ENCODE measurements at regions not wholly inside any gene's neighbourhood (a gene's known extent, or its start where the extent isn't known, plus 50 kb on each side); places are given as distances from the start of the nearest gene placed in this dataset.

DNA sequence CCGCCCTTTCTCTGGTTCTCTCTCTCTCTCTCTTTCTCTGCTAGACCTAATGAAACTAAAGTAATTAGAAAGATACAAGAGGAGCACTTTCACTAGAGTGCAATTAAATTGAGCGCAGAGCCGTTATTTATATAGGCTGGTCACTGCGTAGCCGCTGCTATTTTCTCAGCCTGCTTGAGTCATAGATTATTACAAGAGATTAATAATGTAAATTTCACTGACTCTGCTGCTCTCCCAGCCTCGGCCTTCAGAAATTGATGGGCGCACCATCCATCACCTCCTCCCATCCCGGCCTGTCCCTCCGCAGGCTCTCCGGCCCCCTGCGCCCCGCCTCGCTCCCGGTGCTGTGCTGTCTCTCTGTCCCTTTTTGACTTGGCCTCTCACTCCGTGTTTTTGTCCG lies 268.0 kb upstream of the MVB12B start:
- H3K4me2 ChIP-seq = no peak overlapping the region
- no peak overlapping the region for H3K9ac ChIP-seq
- H3K27ac ChIP-seq = no peak overlapping the region
- TF ChIP-seq, protein P1, sequence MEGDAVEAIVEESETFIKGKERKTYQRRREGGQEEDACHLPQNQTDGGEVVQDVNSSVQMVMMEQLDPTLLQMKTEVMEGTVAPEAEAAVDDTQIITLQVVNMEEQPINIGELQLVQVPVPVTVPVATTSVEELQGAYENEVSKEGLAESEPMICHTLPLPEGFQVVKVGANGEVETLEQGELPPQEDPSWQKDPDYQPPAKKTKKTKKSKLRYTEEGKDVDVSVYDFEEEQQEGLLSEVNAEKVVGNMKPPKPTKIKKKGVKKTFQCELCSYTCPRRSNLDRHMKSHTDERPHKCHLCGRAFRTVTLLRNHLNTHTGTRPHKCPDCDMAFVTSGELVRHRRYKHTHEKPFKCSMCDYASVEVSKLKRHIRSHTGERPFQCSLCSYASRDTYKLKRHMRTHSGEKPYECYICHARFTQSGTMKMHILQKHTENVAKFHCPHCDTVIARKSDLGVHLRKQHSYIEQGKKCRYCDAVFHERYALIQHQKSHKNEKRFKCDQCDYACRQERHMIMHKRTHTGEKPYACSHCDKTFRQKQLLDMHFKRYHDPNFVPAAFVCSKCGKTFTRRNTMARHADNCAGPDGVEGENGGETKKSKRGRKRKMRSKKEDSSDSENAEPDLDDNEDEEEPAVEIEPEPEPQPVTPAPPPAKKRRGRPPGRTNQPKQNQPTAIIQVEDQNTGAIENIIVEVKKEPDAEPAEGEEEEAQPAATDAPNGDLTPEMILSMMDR (conservative IDR thresholded peaks at IDR 0.05; ENCODE audit: low read depth, low read length) = no peak
- no peaks in the 10 kb centered on the region for H4K20me1 ChIP-seq (ENCODE audit: insufficient read depth)
- no peak overlapping the region for H2AFZ ChIP-seq (ENCODE audit: low read depth)
- no peaks in the 10 kb centered on the region for H3K36me3 ChIP-seq (ENCODE audit: insufficient read depth)
- no peaks in the 10 kb centered on the region for H3K27me3 ChIP-seq (ENCODE audit: insufficient read depth, low read depth)
- H3K4me3 ChIP-seq (IDR thresholded peaks at IDR 0.05; ENCODE audit: insufficient read depth, low read depth, low read length) = no peak overlapping the region
- no peaks in the 10 kb centered on the region for H3K4me1 ChIP-seq (ENCODE audit: low read depth, poor library complexity, severe bottlenecking)
- no peaks in the 10 kb centered on the region for H3K79me2 ChIP-seq (ENCODE audit: insufficient read depth, low read depth)

GRCh38 chr9:126061575-126061974 lies 265.1 kb upstream of the MVB12B start:
- no peak overlapping the region for H3K27ac ChIP-seq
- no peaks in the 10 kb centered on the region for H3K27me3 ChIP-seq (ENCODE audit: insufficient read depth, low read depth)
- H2AFZ ChIP-seq (ENCODE audit: low read depth) = no peak overlapping the region
- TF ChIP-seq, protein P1 (conservative IDR thresholded peaks at IDR 0.05; ENCODE audit: low read depth, low read length) = no peak
- no peak overlapping the region for H3K4me3 ChIP-seq (IDR thresholded peaks at IDR 0.05; ENCODE audit: insufficient read depth, low read depth, low read length)
- no peak overlapping the region for H3K9ac ChIP-seq
- no peaks in the 10 kb centered on the region for H3K4me1 ChIP-seq (ENCODE audit: low read depth, poor library complexity, severe bottlenecking)
- no peaks in the 10 kb centered on the region for H4K20me1 ChIP-seq (ENCODE audit: insufficient read depth)
- H3K4me2 ChIP-seq = no peak overlapping the region
- H3K36me3 ChIP-seq (ENCODE audit: insufficient read depth) = no peaks in the 10 kb centered on the region
- no peaks in the 10 kb centered on the region for H3K79me2 ChIP-seq (ENCODE audit: insufficient read depth, low read depth)

- Histone ChIP-seq H3K9ac (no peak overlapping the region), H3K27me3 (ENCODE audit: insufficient read depth, low read depth) (no peaks in the 10 kb centered on the region), H3K4me2 (no peak overlapping the region), H3K4me1 (ENCODE audit: low read depth, poor library complexity, severe bottlenecking) (no peaks in the 10 kb centered on the region), H3K79me2 (ENCODE audit: insufficient read depth, low read depth) (no peaks in the 10 kb centered on the region), H3K4me3 (IDR thresholded peaks at IDR 0.05; ENCODE audit: insufficient read depth, low read depth, low read length) (no peak overlapping the region), H3K27ac (no peak overlapping the region), H4K20me1 (ENCODE audit: insufficient read depth) (no peaks in the 10 kb centered on the region), H3K36me3 (ENCODE audit: insufficient read depth) (no peaks in the 10 kb centered on the region), H2AFZ (ENCODE audit: low read depth) (no peak overlapping the region)
- TF ChIP-seq, protein P1 (conservative IDR thresholded peaks at IDR 0.05; ENCODE audit: low read depth, low read length) = no peak
These were observed 264.3 kb upstream of the MVB12B start for GRCh38 chr9:126062158-126062886.

DNA sequence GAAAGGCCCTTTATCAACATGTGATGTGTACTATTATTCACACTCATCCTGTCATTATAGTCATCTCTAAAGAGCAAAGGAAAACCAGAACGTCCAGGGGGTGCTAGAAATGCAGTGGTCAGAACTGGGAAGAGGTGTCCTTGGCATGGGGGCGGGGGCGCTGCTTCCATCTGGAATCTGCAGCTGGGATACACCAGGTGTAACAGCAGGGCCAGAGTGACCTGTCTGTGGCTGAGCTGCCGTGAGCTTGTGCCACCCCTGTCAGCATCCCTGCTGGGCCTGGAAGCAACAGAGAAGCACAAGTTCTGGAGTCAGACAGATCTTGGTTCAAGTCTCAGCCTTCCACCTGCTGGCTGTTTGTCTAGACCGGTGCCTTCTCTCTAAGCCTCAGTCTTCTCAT lies 263.3 kb upstream of the MVB12B start:
- Histone ChIP-seq H3K4me3 (IDR thresholded peaks at IDR 0.05; ENCODE audit: insufficient read depth, low read depth, low read length) (no peak overlapping the region), H3K79me2 (ENCODE audit: insufficient read depth, low read depth) (no peaks in the 10 kb centered on the region), H3K27ac (no peak overlapping the region), H3K4me1 (ENCODE audit: low read depth, poor library complexity, severe bottlenecking) (no peaks in the 10 kb centered on the region), H4K20me1 (ENCODE audit: insufficient read depth) (no peaks in the 10 kb centered on the region), H3K27me3 (ENCODE audit: insufficient read depth, low read depth) (no peaks in the 10 kb centered on the region), H2AFZ (ENCODE audit: low read depth) (no peak overlapping the region), H3K9ac (no peak overlapping the region), H3K36me3 (ENCODE audit: insufficient read depth) (no peaks in the 10 kb centered on the region), H3K4me2 (no peak overlapping the region)
- TF ChIP-seq, protein P1 (conservative IDR thresholded peaks at IDR 0.05; ENCODE audit: low read depth, low read length) = no peak
